ENCODE measurements at regions not wholly inside any gene's neighbourhood (a gene's known extent, or its start where the extent isn't known, plus 50 kb on each side); places are given as distances from the start of the nearest gene placed in this dataset.
A peak's percentile ranks its signal among the peaks of the same experiment; 100 is the strongest.
"Not testable (repeated sequence)": the region's sequence is repeated elsewhere in the genome, so short reads cannot be mapped to it uniquely, and the experiment has no call there.

DNA sequence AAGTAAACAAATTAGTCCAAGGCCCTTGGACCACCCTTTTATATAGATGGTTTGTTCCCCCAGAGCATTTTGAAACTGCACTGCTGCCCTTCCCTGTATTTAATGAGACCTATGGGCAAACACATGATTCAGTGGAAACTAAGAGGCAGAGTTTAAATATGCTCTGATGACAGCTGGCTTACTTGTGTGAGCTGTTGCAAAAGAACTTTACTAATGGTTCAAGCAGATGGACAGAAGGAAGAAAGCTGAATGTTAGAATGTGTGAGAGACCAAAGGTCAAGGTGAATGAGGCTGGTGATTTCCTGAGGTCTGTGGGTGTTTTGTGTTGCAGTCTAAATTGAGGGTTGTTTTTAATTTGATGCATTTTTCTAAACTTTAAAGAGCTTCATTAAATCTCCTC lies 123.0 kb upstream of the CEP162 start:
- peak; percentile 13 for DNase-seq (ENCODE audit: low spot score)

DNA sequence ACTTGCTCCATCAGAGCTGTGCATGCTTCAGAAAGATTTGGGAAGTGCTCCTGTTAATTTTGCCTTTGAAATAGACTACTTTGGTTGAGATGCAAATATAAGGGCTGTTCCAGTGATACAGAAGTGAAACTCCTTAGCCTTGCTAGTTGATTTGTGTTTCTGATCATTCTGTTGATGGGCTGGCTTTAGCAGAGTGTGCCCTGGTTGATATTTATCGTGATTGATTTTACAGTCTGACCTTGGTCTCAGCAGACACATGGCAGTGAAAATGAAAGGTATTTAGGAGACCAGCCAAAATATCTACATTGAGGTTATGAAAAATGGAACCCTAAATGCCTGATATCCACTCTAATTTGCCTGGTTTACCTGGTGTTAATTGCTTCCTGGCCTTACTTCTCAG lies 122.1 kb upstream of the CEP162 start:
- DNase-seq (ENCODE audit: low spot score): no peak

GRCh38 chr6:84348801-84349200 lies 121.4 kb upstream of the CEP162 start:
- no peak for DNase-seq (ENCODE audit: low spot score)

- no peak for DNase-seq (ENCODE audit: low spot score)
Measured at GRCh38 chr6:84346372-84346771, 118.9 kb upstream of the CEP162 start.

GRCh38 chr6:84344005-84344404 lies 116.6 kb upstream of the CEP162 start:
- DNase-seq (ENCODE audit: low spot score): no peak

- no peak for DNase-seq (ENCODE audit: low spot score)
Measured at GRCh38 chr6:84340422-84340821, 113.0 kb upstream of the CEP162 start.

GRCh38 chr6:84333842-84334241 lies 106.4 kb upstream of the CEP162 start:
- DNase-seq (ENCODE audit: low spot score): no peak

GRCh38 chr6:84332139-84333034 lies 104.9 kb upstream of the CEP162 start:
- no peak for DNase-seq (ENCODE audit: low spot score)

GRCh38 chr6:84330325-84330724 lies 102.9 kb upstream of the CEP162 start:
- DNase-seq (ENCODE audit: low spot score): no peak

DNA sequence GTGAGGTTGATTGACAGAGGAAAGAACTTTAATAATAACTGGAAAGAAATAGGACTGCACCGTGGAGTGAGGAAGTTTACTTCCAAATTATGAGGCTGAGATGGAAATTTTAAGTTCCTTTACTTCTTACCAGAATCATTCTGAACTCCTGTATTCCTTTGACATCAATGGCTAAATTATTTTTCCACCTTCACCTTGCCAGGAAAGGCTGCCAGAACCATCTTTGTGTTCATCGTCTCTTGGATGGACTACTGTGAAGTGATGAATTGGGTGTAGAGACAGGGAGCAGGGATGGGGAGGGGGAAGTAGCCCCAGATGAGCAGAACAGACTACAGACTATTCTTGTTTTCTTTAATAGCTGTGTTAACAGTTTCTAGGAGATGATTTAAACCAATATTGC lies 102.1 kb upstream of the CEP162 start:
- no peak for DNase-seq (ENCODE audit: low spot score)

DNA sequence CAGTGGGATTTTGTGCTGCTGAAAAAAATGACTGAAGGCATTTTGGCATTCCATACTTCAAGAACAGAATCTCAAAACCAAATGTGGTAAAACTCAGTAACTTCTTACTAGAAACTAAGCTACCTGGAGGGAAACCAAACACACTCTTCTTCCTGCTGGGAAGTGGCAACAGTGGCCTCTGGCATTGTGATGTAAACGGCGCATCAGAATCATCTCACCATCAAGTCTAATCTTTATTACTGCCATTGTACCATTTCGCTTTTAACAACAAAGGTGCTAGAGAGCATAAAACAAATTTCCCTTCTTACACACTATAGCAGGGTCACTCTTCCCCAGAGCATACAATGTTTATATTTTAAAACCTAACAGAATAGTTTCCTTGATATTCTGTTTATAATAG lies 101.6 kb upstream of the CEP162 start:
- no peak for DNase-seq (ENCODE audit: low spot score)

DNA sequence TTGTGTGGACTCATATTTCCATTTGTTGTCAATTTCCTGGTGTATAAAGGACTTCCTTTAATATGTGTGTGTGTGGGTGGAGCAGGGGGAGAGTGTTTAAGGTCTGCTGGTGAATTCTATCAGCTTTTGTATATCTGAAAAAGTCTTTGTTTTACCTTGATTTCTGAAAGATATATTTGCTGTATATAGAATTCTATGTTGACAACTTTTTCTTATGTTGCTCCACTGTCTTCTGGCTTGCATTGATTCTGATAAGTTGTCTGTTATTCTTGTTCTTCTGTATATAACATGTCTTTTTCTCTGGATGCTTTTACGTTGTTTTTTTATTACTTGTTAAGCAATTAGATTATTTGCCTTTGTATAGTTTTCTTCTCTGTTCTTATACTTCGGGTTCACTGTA lies 90.0 kb upstream of the CEP162 start:
- no peak for DNase-seq (ENCODE audit: low spot score)

DNA sequence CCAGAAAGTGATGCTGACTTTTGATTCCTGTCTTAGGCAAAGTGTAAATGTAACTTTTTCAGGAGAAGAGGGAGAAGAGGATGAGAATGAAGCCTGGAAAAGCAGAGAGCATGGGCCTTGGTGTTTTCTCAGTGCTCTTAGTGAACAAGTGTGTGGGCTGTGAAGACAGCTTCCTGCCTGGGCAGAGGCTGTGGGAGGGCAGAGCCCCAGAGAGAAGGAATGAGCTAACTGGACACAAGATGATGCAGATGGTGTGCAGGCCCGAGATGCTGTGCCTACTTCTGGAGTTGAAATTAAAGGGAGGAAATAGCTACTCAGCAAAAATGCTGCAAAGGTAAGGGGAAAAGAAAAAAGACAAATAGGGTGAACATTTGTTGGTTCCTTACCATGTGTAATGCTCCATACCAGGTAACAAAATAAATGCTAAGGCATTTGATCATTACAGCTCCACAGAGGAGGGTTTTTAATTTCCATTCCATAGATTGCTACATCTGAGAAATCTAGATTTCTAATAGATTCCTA lies 87.0 kb upstream of the CEP162 start:
- no peak for DNase-seq (ENCODE audit: low spot score)

DNA sequence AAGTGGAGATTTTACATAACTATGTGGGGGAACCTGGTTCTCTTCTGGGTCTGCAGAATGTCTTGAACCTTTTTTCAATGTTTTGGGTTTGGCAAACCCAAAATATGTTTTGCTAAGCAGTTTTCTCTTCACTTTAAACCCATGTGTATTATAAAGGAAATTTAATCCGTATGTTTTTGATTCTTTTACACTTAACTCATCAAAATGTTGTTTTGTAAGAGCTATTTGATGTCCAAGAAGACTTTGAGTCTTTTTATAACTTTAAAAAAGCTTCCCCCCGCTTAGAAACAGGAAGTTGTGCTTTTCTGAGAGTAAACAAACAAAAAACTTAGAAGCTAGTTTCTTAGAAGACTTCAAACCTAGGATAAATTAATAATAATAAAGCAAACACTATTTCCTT lies 81.9 kb upstream of the CEP162 start:
- DNase-seq (ENCODE audit: low spot score): no peak

- DNase-seq (ENCODE audit: low spot score): no peak
Measured at GRCh38 chr6:84304881-84305280, 77.4 kb upstream of the CEP162 start.

DNA sequence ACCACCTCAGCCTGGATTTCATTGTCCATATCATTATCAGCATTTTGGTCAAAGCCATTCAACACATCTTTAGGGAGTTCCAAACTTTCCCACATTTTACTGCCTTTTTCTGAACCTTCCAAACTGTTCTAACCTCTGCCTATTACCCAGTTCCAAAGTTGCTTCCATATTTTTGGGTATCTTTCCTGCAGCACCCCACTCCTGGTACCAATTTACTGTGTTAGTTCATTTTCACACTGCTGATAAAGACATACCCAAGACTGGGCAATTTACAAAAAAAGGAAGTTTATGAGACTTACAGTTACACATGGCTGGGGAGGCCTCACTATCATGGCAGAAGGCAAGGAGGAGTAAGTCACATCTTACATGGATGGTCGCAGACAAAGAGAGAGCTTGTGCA lies 63.6 kb upstream of the CEP162 start:
- DNase-seq (ENCODE audit: low spot score): not testable (repeated sequence)

GRCh38 chr6:84284428-84285049 lies 57.1 kb upstream of the CEP162 start:
- peak; percentile 32 for DNase-seq (ENCODE audit: low spot score)

DNA sequence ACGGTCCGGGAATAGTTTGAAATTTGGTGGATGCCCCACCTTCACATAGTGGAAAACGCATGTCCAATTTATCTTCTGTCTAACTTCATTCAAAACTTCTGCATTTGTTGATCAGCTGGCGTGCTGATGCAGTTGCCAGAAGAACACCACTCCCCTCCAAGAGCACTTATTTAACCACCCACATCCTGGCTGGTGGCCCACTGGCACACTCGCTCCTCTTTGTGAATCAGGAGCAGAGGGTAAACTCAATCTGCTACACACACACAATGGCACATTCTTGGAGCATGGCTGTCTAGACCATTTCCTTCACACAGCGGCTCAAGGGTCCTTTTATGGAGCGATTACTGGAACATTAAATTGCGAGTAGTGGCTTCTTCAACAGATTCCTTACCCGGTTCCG lies 55.1 kb upstream of the CEP162 start:
- DNase-seq (ENCODE audit: low spot score): no peak

DNA sequence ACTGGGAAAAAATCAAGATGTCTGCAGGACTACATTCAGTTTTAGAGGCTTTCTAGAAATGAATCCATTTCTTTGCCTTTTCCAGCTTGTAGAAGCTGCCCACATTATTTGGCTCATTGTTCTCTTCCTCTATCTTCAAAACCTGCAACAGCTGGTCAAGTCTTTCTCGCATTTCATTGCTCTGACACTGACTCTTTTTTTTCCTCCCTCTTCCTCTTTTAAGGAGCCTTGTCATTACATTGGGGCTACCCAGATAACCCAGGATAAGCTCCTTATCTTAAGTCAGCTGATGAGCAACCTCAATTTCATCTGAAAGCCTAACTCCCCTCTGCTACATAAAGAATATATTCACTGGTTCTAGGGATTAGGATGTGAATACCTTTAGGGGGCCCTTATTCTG lies 53.2 kb upstream of the CEP162 start:
- no peak for DNase-seq (ENCODE audit: low spot score)

DNA sequence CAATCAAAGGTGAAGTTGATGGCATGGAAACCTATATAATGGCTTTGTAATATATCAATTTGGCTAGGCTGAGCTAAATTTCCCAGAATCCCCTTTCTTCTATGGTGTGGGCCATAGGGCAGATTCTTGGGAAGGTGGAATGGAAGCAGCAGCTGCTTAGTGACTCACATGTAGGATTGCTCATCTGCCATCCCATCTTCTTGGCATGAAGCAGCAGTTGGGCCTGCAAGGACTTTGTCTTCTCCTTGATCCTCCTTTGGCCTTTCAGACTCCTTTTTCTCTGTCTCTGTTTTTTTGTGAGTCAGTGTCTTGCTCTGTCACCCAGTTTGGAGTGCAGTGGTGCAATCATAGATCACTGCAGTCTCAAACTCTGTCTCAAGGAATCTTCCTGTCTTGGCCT lies 52.6 kb upstream of the CEP162 start:
- DNase-seq (ENCODE audit: low spot score): no peak

DNA sequence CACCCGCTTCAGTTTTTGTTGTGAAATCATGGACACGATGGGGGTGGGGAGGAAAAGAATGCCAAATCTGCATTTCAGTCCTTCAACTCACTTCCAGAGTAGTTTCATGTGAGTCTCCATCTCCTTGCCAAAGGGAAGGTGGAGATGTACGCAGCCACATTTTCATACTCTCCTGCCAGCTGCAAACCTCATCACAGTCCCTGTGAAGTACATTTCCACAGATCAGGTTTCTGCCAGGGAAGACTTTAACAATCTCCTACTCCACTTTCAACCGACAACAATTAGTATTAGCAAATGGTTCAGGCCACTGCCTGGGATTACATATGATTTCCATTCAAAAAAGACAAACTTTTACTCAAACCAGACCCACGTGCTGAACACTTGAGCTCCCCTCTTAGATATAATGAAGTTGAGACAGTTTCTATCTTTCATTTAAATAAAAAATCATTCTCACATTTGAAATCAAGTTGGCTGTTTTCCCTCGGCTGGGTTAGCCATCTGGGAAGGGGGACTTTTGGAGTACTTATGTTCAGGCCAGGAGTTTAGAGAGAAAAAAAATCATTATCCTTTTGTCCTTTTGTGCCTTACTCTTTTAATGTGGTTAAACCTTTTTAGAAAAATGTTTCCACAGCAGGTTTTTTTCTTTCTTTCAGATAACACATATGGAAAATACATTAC lies 51.0 kb upstream of the CEP162 start:
- no peak for DNase-seq (ENCODE audit: low spot score)
